Activated CD8-positive, alpha-beta T cell treated with anti-CD3 and anti-CD28 coated beads for 36 hours (primary cell): ENCODE measurements at regions not wholly inside any gene's neighbourhood (a gene's known extent, or its start where the extent isn't known, plus 50 kb on each side); places are given as distances from the start of the nearest gene placed in this dataset.

Experiments used
- ATAC-seq: fragments of 200-7000 bp; cut with Tn5 transposase; one replicate; pipeline ENCODE4 v1.10.0; 2021; ENCODE audit warnings: mild to moderate bottlenecking, moderate library complexity
- CTCF ChIA-PET: fragments of 350-600 bp; sonication (Branson Sonifier 250); formaldehyde crosslinking; loops from one replicate; lab custom pipeline; 2021; ENCODE audit warnings: antibody characterized with exemption; lab: Charles Lee
- POLR2A ChIA-PET: fragments of 350-600 bp; sonication (Branson Sonifier 250); formaldehyde crosslinking; loops from one replicate; lab custom pipeline; 2021; ENCODE audit warnings: antibody characterized with exemption; lab: Charles Lee
- DNase-seq: peaks from one replicate; pipeline ENCODE4 v3.0.0-alpha.2; 2020
- H3K27ac Mint-ChIP-seq: one replicate; pipeline ENCODE4 v1.8.0; 2021; ENCODE audit warnings: mild to moderate bottlenecking, mixed read lengths
- H3K27me3 Mint-ChIP-seq: one replicate; pipeline ENCODE4 v1.8.0; 2021; ENCODE audit warnings: mixed read lengths
- H3K36me3 Mint-ChIP-seq: one replicate; pipeline ENCODE4 v1.8.0; 2021; ENCODE audit warnings: low read depth, mixed read lengths
- H3K4me1 Mint-ChIP-seq: one replicate; pipeline ENCODE4 v1.8.0; 2021; ENCODE audit warnings: low read depth, mixed read lengths
- H3K4me3 Mint-ChIP-seq: one replicate; pipeline ENCODE4 v1.8.0; 2021; ENCODE audit warnings: mild to moderate bottlenecking, moderate library complexity, mixed read lengths
- H3K9me3 Mint-ChIP-seq: one replicate; pipeline ENCODE4 v1.8.0; 2021; ENCODE audit warnings: mixed read lengths
- intact Hi-C: fragments of 100-400 bp; cut with micrococcal nuclease; formaldehyde crosslinking; loops from one replicate; pipeline ENCODE4 v1.10.0; 2022
- TF ChIP-seq, protein P1 (sequence below): fragments of 200-600 bp; IDR thresholded peaks from one replicate; pipeline ENCODE4 v1.8.0; 2022; ENCODE audit warnings: antibody characterized with exemption, mild to moderate bottlenecking

DNA sequence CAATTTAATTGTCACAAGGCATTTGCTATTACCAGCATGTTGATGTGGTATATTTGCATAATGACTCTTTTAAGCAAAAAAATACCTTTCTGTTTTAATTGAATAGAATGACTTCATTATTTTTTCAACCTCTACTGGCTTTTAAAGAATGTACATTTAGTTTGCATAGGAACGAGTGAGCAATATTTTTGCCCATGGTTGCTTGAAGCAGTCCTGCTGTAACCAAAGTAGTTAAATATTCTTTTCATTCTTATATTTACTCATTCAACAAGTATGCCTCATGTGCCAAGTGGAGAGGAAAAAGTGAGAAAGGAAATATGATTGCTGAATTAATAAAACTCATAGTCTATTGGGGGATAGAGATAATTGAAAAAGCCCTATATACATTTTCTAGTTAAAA, 184.7 kb downstream of the DSEL start:
- Mint-ChIP-seq H3K4me1 (no peaks in the 10 kb centered on the region), H3K4me3 (no peak overlapping the region), H3K27me3 (peaks cover 4% of the 10 kb centered on the region), H3K27ac (no peak overlapping the region), H3K9me3 (peaks cover 2% of the 10 kb centered on the region), H3K36me3 (no peaks in the 10 kb centered on the region)
- ATAC-seq (no peak), DNase-seq (no peak)
- TF ChIP-seq, protein P1, sequence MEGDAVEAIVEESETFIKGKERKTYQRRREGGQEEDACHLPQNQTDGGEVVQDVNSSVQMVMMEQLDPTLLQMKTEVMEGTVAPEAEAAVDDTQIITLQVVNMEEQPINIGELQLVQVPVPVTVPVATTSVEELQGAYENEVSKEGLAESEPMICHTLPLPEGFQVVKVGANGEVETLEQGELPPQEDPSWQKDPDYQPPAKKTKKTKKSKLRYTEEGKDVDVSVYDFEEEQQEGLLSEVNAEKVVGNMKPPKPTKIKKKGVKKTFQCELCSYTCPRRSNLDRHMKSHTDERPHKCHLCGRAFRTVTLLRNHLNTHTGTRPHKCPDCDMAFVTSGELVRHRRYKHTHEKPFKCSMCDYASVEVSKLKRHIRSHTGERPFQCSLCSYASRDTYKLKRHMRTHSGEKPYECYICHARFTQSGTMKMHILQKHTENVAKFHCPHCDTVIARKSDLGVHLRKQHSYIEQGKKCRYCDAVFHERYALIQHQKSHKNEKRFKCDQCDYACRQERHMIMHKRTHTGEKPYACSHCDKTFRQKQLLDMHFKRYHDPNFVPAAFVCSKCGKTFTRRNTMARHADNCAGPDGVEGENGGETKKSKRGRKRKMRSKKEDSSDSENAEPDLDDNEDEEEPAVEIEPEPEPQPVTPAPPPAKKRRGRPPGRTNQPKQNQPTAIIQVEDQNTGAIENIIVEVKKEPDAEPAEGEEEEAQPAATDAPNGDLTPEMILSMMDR: no peak
- ChIA-PET CTCF (no interaction called here), POLR2A (no interaction called here)
- intact Hi-C loops: no loop called here

DNA sequence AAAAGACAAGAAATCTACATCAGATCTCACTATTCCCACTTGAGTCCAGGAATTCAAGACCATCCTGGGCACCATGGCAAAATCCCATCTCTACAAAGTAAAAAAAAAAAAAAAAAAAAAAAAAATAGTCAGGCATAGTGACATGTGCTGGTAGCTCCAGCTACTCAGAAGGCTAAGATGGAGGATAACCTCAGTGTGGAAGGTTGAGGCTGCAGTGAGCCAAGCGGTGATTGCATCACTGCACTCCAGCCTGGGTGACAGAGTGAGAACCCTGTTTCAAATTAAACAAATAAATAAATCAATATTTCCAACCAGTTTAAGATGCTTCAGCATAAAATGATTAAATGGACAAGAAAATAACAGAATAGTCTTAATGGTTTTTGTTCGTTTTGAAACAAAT, 197.4 kb downstream of the DSEL start:
- Mint-ChIP-seq H3K27ac (no peak overlapping the region), H3K4me1 (no peaks in the 10 kb centered on the region), H3K27me3 (no peaks in the 10 kb centered on the region), H3K36me3 (no peaks in the 10 kb centered on the region), H3K9me3 (peaks cover 2% of the 10 kb centered on the region), H3K4me3 (no peak overlapping the region)
- DNase-seq (no peak), ATAC-seq (no peak)
- TF ChIP-seq, protein P1: no peak
- POLR2A ChIA-PET: no interaction called here
- CTCF ChIA-PET: no interaction called here
- intact Hi-C loops: no loop called here

- Mint-ChIP-seq H3K4me1 (no peaks in the 10 kb centered on the region), H3K36me3 (no peaks in the 10 kb centered on the region), H3K27ac (no peak overlapping the region), H3K9me3 (peaks cover 2% of the 10 kb centered on the region), H3K4me3 (no peak overlapping the region), H3K27me3 (no peaks in the 10 kb centered on the region)
- DNase-seq (no peak), ATAC-seq (no peak)
- ChIA-PET CTCF (no interaction called here), POLR2A (no interaction called here)
- TF ChIP-seq, protein P1: no peak
- intact Hi-C loops: no loop called here
These were observed 197.9 kb downstream of the DSEL start for GRCh38 chr18:67318651-67319050.

- H3K4me3 Mint-ChIP-seq: no peak overlapping the region
- DNase-seq: no peak
- intact Hi-C loops: no loop called here
- H3K4me1 Mint-ChIP-seq: no peaks in the 10 kb centered on the region
- no peaks in the 10 kb centered on the region for H3K9me3 Mint-ChIP-seq
- no peak for ATAC-seq
- no peaks in the 10 kb centered on the region for H3K27me3 Mint-ChIP-seq
- TF ChIP-seq, protein P1: no peak
- no peaks in the 10 kb centered on the region for H3K36me3 Mint-ChIP-seq
- H3K27ac Mint-ChIP-seq: no peak overlapping the region
- CTCF ChIA-PET: no interaction called here
- POLR2A ChIA-PET: no interaction called here
These were observed 205.7 kb downstream of the DSEL start for GRCh38 chr18:67310826-67311225.

DNA sequence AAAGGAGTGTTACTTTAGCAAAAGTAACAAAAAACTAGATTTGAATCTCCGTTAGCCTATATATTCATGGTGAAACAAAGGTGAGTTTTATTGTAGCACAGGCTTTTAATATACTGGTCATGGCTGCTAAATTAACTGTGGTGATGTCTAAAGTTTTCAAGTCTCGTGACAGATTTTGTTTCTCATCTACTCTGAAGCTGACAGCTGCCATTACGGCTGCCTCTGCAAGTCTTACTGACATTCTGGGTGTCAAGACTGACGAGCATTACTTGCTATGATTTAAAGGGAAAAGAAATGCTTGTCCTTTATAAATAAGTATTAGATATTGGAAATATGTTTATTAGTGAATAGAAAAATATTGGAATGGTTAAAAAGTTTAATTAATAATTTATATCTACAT, 207.7 kb downstream of the DSEL start:
- Mint-ChIP-seq H3K27ac (no peak overlapping the region), H3K9me3 (no peaks in the 10 kb centered on the region), H3K36me3 (no peaks in the 10 kb centered on the region), H3K4me3 (no peak overlapping the region), H3K27me3 (no peaks in the 10 kb centered on the region), H3K4me1 (peaks cover 3% of the 10 kb centered on the region)
- TF ChIP-seq, protein P1: no peak
- ChIA-PET CTCF (no interaction called here), POLR2A (no interaction called here)
- ATAC-seq (no peak), DNase-seq (no peak)
- intact Hi-C loops: no loop called here
